Progenitor cell of endocrine pancreas (in vitro differentiated cells): ENCODE measurements at regions not wholly inside any gene's neighbourhood (a gene's known extent, or its start where the extent isn't known, plus 50 kb on each side); places are given as distances from the start of the nearest gene placed in this dataset.
A peak's percentile ranks its signal among the peaks of the same experiment; 100 is the strongest.

Experiments
- DNase-seq: peaks from one replicate; pipeline ENCODE4 v3.0.0; 2021; ENCODE audit warnings: low spot score; ENCODE audit not compliant: unreplicated experiment
- H3K27ac Mint-ChIP-seq: 2 replicates; pipeline ENCODE4 v1.8.0; 2021; ENCODE audit warnings: mild to moderate bottlenecking, moderate library complexity, mixed read lengths
- H3K27me3 Mint-ChIP-seq: 2 replicates; pipeline ENCODE4 v1.8.0; 2021; ENCODE audit warnings: mixed read lengths
- H3K36me3 Mint-ChIP-seq: 2 replicates; pipeline ENCODE4 v1.8.0; 2022; ENCODE audit warnings: mixed read lengths; ENCODE audit not compliant: insufficient read depth
- H3K4me1 Mint-ChIP-seq: 2 replicates; pipeline ENCODE4 v1.8.0; 2021; ENCODE audit warnings: low read depth, mixed read lengths
- H3K4me3 Mint-ChIP-seq: 2 replicates; pipeline ENCODE4 v1.8.0; 2021; ENCODE audit warnings: low read depth, mild to moderate bottlenecking, moderate library complexity, mixed read lengths
- H3K9me3 Mint-ChIP-seq: 2 replicates; pipeline ENCODE4 v1.8.0; 2021; ENCODE audit warnings: low read depth, mixed read lengths
- TF ChIP-seq, protein P1 (sequence below): fragments of 200-600 bp; sonication (generic); IDR thresholded peaks from one replicate; pipeline ENCODE4 v1.5.0; 2021; ENCODE audit warnings: antibody characterized with exemption, mild to moderate bottlenecking; ENCODE audit not compliant: unreplicated experiment

DNA sequence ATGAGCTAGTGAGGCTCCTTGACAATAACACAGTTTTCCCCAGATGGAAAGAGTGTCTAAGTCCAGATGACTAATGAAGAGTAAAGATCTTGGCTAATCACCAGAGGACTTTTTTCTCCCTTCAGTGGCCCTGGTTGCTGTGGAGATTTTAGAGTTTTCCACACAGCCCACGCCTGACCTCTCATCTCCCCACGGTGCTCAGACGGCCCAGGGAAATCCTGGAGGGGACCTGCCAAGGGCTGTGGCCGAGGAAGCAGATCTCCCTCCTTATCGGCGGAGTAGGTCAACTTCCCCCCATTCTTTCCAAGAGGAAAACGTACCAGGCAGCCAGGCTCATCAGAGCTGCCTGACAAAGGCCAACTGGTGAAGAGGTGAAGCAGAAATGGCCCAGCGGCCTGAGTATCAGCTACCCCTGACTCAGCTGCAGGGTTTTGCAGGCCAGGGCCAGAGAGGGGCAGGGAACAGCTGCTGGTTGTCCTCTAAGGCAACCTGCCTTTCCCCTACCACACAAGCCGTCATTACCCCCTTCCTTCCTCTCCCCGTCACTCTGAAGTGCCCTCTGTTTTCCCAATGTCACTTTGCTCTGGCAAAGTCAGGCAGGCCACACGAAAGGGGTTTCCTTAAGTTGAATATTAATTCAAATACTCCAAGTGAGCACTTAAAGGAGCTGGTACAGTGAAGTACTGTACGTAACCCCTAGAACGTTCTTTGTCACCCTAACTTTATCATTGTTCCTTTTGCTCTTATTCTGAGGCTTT is 140.2 kb upstream of the ADAMTS18 start:
- Mint-ChIP-seq H3K36me3 (no peaks in the 10 kb centered on the region), H3K27me3 (peaks cover 11% of the 10 kb centered on the region), H3K4me1 (no peaks in the 10 kb centered on the region), H3K9me3 (peaks cover 4% of the 10 kb centered on the region), H3K27ac (no peak overlapping the region), H3K4me3 (no peak overlapping the region)
- DNase-seq, result no peak
- TF ChIP-seq, protein P1, sequence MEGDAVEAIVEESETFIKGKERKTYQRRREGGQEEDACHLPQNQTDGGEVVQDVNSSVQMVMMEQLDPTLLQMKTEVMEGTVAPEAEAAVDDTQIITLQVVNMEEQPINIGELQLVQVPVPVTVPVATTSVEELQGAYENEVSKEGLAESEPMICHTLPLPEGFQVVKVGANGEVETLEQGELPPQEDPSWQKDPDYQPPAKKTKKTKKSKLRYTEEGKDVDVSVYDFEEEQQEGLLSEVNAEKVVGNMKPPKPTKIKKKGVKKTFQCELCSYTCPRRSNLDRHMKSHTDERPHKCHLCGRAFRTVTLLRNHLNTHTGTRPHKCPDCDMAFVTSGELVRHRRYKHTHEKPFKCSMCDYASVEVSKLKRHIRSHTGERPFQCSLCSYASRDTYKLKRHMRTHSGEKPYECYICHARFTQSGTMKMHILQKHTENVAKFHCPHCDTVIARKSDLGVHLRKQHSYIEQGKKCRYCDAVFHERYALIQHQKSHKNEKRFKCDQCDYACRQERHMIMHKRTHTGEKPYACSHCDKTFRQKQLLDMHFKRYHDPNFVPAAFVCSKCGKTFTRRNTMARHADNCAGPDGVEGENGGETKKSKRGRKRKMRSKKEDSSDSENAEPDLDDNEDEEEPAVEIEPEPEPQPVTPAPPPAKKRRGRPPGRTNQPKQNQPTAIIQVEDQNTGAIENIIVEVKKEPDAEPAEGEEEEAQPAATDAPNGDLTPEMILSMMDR, result no peak

DNA sequence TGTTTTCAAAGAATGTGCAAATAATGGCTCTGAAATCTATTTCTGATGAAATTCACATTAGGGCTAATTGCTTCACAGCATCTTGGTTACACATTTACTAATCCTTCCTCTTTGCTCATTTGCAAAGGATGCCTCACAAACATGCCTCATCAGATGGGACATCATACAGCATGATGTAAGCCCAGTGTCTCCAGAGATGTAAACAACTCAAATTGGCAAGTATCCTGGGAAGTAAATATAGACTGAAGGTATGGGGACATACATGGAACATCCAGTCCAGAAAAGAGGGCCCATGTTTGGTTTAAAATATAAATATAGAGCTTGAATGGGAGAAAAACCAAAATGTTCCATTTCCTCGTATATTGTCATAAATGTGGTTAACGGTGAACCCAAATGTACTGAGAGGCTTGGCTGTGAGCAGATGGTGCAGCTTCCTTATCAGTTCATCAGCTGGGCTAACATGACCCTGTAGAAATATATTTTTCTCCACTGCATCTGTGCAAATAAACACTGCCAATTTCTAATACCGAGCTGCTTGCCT is 142.9 kb upstream of the NUDT7 start:
- TF ChIP-seq, protein P1, result no peak
- no peak for DNase-seq
- Mint-ChIP-seq H3K4me3 (no peak overlapping the region), H3K27ac (no peak overlapping the region), H3K4me1 (no peaks in the 10 kb centered on the region), H3K36me3 (no peaks in the 10 kb centered on the region), H3K27me3 (peaks cover 21% of the 10 kb centered on the region), H3K9me3 (peaks cover 4% of the 10 kb centered on the region)

DNA sequence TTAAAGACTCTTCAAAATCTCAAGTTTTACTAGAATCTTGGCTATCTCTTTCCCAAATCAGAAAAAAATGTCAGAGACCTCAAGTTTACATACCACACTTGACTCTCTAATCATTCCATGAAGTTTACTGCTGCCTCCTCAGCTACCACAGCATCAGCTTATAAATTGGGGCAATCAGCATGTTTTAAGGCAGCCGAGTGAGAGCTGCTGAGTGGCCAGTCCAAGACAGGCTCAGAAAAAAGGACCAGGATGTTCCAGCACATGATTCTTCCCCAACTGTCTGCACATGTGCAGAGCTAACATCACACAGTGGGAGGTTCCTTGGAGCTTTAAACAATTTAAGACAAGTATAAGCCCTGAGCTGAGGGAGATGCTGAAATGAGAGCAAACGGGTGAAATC is 140.6 kb upstream of the NUDT7 start:
- H3K9me3 Mint-ChIP-seq, result peaks cover 4% of the 10 kb centered on the region
- H3K4me1 Mint-ChIP-seq, result no peaks in the 10 kb centered on the region
- H3K27me3 Mint-ChIP-seq, result peaks cover 17% of the 10 kb centered on the region
- H3K27ac Mint-ChIP-seq, result no peak overlapping the region
- no peak overlapping the region for H3K4me3 Mint-ChIP-seq
- TF ChIP-seq, protein P1, result no peak
- no peak for DNase-seq
- H3K36me3 Mint-ChIP-seq, result no peaks in the 10 kb centered on the region

DNA sequence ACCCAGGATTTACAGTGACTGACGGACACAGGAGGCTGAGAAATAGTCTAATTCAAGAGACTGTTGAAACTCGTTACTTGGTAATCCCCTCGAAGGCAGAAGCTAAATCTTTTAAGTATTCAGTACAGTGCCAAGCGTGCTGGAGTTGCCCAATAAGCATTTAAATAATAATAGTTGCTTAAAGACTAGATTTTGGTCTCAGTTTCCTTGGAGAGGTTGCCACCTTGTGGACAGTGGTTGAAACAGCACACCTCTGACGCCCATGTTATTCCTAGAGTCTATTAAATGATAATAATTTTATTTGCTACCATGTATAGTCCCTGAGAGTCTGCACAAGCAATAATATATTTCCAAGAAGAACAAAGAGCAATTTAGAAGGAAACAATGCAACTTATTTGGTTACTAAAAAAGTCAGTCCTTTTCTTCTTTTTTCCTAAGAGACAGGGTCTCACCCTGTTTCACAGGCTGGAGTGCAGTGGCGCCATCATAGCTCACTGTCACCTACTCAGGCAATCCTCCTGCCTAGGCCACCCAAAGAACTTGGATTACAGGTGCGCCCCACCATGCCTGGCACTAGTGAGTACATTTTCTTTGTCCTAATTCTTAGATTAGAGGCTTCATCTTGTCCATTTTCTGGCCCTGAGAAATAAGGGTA is 138.0 kb upstream of the NUDT7 start:
- Mint-ChIP-seq H3K9me3 (no peaks in the 10 kb centered on the region), H3K27me3 (peaks cover 17% of the 10 kb centered on the region), H3K27ac (no peak overlapping the region), H3K36me3 (no peaks in the 10 kb centered on the region), H3K4me1 (peaks cover 7% of the 10 kb centered on the region), H3K4me3 (no peak overlapping the region)
- peak; percentile 35 for DNase-seq
- TF ChIP-seq, protein P1, result peak; percentile 97

DNA sequence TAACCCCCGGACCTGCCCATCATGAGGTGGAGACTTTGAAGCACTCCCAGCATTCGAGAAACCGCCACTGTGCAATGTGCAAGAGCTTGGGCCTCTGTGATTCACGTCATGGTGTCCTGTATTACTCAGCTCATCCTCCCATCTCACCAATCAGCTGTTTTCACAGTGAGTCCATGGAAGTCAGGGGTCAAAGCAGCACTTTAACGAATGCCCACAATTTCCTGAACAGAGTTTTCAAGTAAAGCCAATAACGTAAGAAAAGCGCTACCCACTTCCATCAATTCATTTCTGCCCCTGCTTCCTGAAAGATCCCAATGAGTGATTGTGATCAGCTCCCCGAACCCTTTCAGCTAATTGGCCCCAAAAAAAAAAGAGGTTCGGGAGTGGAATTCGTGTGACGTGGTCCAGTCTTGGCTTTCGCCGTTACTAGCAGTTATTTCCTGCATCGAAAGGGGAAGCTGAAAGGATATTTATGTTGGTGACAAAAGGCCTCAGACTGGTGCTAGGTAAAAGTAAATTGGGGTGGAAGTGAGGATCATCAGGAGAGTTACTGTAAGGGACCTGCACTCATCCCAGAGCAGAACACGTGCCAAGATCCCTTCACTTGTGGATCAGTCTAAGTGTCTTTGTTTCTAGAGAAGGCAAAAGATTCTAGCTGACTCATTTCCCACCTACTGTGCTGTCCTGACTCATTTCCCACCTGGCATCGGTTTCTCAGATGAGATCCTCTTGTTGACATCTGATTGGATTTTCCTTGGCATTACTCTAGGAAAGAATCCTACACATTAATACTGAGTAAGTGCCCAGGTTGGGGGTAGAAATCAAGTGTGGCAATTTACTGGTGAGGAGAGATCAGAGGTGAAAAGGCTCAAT is 136.7 kb upstream of the NUDT7 start:
- TF ChIP-seq, protein P1, result no peak
- peaks cover 17% of the 10 kb centered on the region for H3K27me3 Mint-ChIP-seq
- H3K4me3 Mint-ChIP-seq, result no peak overlapping the region
- no peaks in the 10 kb centered on the region for H3K36me3 Mint-ChIP-seq
- H3K9me3 Mint-ChIP-seq, result no peaks in the 10 kb centered on the region
- H3K27ac Mint-ChIP-seq, result no peak overlapping the region
- no peak for DNase-seq
- peaks cover 7% of the 10 kb centered on the region for H3K4me1 Mint-ChIP-seq
